Loucy (cell line): ENCODE measurements at regions not wholly inside any gene's neighbourhood (a gene's known extent, or its start where the extent isn't known, plus 50 kb on each side); places are given as distances from the start of the nearest gene placed in this dataset.

Experiments
- H2AFZ ChIP-seq: fragments of 200-600 bp; sonication (generic); 2 replicates; pipeline ENCODE4 v1.6.0; 2016; ENCODE audit warnings: antibody characterized with exemption, mild to moderate bottlenecking, low read length, moderate library complexity
- H3F3A ChIP-seq: fragments of 200-600 bp; 2 replicates; pipeline ENCODE4 v1.6.0; 2016; ENCODE audit warnings: antibody characterized with exemption, low read depth, mild to moderate bottlenecking
- H3K27me3 ChIP-seq: fragments of 200-600 bp; sonication (generic); 2 replicates; pipeline ENCODE4 v1.6.1; 2014; ENCODE audit warnings: low read length, mild to moderate bottlenecking; ENCODE audit not compliant: insufficient read depth, poor library complexity, severe bottlenecking
- H3K36me3 ChIP-seq: fragments of 200-600 bp; sonication (generic); 2 replicates; pipeline ENCODE4 v1.6.1; 2016; ENCODE audit warnings: low read length; ENCODE audit not compliant: insufficient read depth
- H3K4me1 ChIP-seq: fragments of 200-600 bp; sonication (generic); 2 replicates; pipeline ENCODE4 v1.5.1; 2014; ENCODE audit warnings: low read length, mild to moderate bottlenecking; ENCODE audit not compliant: insufficient read depth, poor library complexity, severe bottlenecking
- H3K4me2 ChIP-seq: fragments of 200-600 bp; sonication (generic); 2 replicates; pipeline ENCODE4 v1.6.0; 2014; ENCODE audit warnings: antibody characterized with exemption, low read length, low read depth, mild to moderate bottlenecking; ENCODE audit not compliant: poor library complexity, severe bottlenecking
- H3K4me3 ChIP-seq: fragments of 200-600 bp; sonication (generic); 2 replicates; pipeline ENCODE4 v1.5.1; 2014; ENCODE audit warnings: low read length, mild to moderate bottlenecking, mixed read lengths; ENCODE audit not compliant: poor library complexity, severe bottlenecking
- H3K79me2 ChIP-seq: fragments of 200-600 bp; sonication (generic); 2 replicates; pipeline ENCODE4 v1.6.1; 2014; ENCODE audit warnings: low read length; ENCODE audit not compliant: insufficient read depth
- H3K9ac ChIP-seq: fragments of 200-600 bp; sonication (generic); 2 replicates; pipeline ENCODE4 v1.6.0; 2014; ENCODE audit warnings: mild to moderate bottlenecking, low read depth, low read length, moderate library complexity; ENCODE audit not compliant: poor library complexity, severe bottlenecking
- H3K9me2 ChIP-seq: fragments of 200-600 bp; sonication (generic); replicated peaks from 2 replicates; pipeline ENCODE4 v1.6.1; 2016; ENCODE audit warnings: low read depth, low read length, mixed read lengths
- H3K9me3 ChIP-seq: fragments of 200-600 bp; sonication (generic); 2 replicates; pipeline ENCODE4 v1.6.1; 2014; ENCODE audit warnings: mild to moderate bottlenecking, antibody characterized with exemption, low read length, low read depth; ENCODE audit not compliant: insufficient read depth
- H4K20me1 ChIP-seq: fragments of 200-600 bp; sonication (generic); 2 replicates; pipeline ENCODE4 v1.6.0; 2014; ENCODE audit warnings: antibody characterized with exemption, low read length, mild to moderate bottlenecking; ENCODE audit not compliant: insufficient read depth, poor library complexity, severe bottlenecking
- CTCF ChIP-seq: fragments of 200-600 bp; sonication (generic); conservative IDR thresholded peaks from 2 replicates; pipeline ENCODE4 v1.5.1; 2014; ENCODE audit warnings: mild to moderate bottlenecking, antibody characterized with exemption, low read length
- EZH2phosphoT487 ChIP-seq: fragments of 200-600 bp; IDR thresholded peaks from 2 replicates; pipeline ENCODE4 v1.6.1; 2018; ENCODE audit warnings: antibody characterized with exemption, mild to moderate bottlenecking, moderate library complexity, borderline replicate concordance

GRCh38 chr11:109480251-109480650 lies 58.3 kb downstream of the C11orf87 start:
- Histone ChIP-seq H3K4me3 (no peak overlapping the region), H3F3A (no peaks in the 10 kb centered on the region), H2AFZ (no peak overlapping the region), H3K9ac (no peak overlapping the region), H3K36me3 (no peaks in the 10 kb centered on the region), H3K9me3 (0 out of 2 replicates have a peak, but pooled peaks cover 2% of the 10 kb centered on the region), H3K79me2 (no peaks in the 10 kb centered on the region), H3K4me2 (no peak overlapping the region), H3K27me3 (no peaks in the 10 kb centered on the region), H3K9me2 (0 out of 2 replicates have a peak, but pooled peaks cover 1% of the 10 kb centered on the region), H4K20me1 (no peaks in the 10 kb centered on the region), H3K4me1 (no peaks in the 10 kb centered on the region)
- TF ChIP-seq EZH2phosphoT487 (no peak), CTCF (no peak)

GRCh38 chr11:109486129-109486528 lies 64.1 kb downstream of the C11orf87 start:
- 0 out of 2 replicates have a peak, but pooled peaks cover 2% of the 10 kb centered on the region for H3K9me3 ChIP-seq
- no peak overlapping the region for H3K4me3 ChIP-seq
- no peak overlapping the region for H3K9ac ChIP-seq
- TF ChIP-seq CTCF, result no peak
- no peak for TF ChIP-seq EZH2phosphoT487
- H3K79me2 ChIP-seq, result no peaks in the 10 kb centered on the region
- no peak overlapping the region for H2AFZ ChIP-seq
- H3F3A ChIP-seq, result no peaks in the 10 kb centered on the region
- H3K36me3 ChIP-seq, result no peaks in the 10 kb centered on the region
- no peaks in the 10 kb centered on the region for H4K20me1 ChIP-seq
- no peak overlapping the region for H3K4me2 ChIP-seq
- H3K4me1 ChIP-seq, result no peaks in the 10 kb centered on the region
- H3K27me3 ChIP-seq, result no peaks in the 10 kb centered on the region
- H3K9me2 ChIP-seq, result no peaks in the 10 kb centered on the region

GRCh38 chr11:109490953-109491635 lies 69.1 kb downstream of the C11orf87 start:
- Histone ChIP-seq H3K4me1 (no peaks in the 10 kb centered on the region), H3K36me3 (no peaks in the 10 kb centered on the region), H3K27me3 (no peaks in the 10 kb centered on the region), H3K79me2 (no peaks in the 10 kb centered on the region), H2AFZ (no peak overlapping the region), H3K9me3 (no peaks in the 10 kb centered on the region), H3K9me2 (0 out of 2 replicates have a peak, but pooled peaks cover 3% of the 10 kb centered on the region), H4K20me1 (no peaks in the 10 kb centered on the region), H3F3A (no peaks in the 10 kb centered on the region), H3K9ac (no peak overlapping the region), H3K4me3 (no peak overlapping the region), H3K4me2 (no peak overlapping the region)
- TF ChIP-seq CTCF, result no peak
- no peak for TF ChIP-seq EZH2phosphoT487
